H1 (cell line): ENCODE measurements at regions not wholly inside any gene's neighbourhood (a gene's known extent, or its start where the extent isn't known, plus 50 kb on each side); places are given as distances from the start of the nearest gene placed in this dataset.

Source experiments
- CTCF ChIA-PET: fragments of 300-600 bp; sonication (Branson Sonifier 250); formaldehyde crosslinking; loops from one replicate; lab custom pipeline; 2021; ENCODE audit not compliant: partially characterized antibody; lab: Charles Lee
- POLR2A ChIA-PET: fragments of 300-600 bp; sonication (Branson Sonifier 250); formaldehyde crosslinking; loops from one replicate; lab custom pipeline; 2021; ENCODE audit warnings: inconsistent platforms; ENCODE audit not compliant: partially characterized antibody; lab: Charles Lee
- DNase-seq, 2 experiments: peaks; one replicate each; pipeline versions ENCODE4 v3.0.0 to v3.0.0-alpha.2; 2010 to 2022; ENCODE audit warnings: low spot score in 2 of 2, low read depth in 1 of 2, mixed read lengths in 1 of 2
- FAIRE-seq: peaks from 2 replicates; lab custom pipeline; 2011; peaks lifted over from hg19 to GRCh38; lab: Jason Lieb, UNC
- H2AFZ ChIP-seq: 2 replicates; pipeline ENCODE4 v1.8.1; 2012; ENCODE audit warnings: low read length, inconsistent platforms
- H2AK5ac ChIP-seq: 2 replicates; pipeline ENCODE4 v1.6.1; 2013; ENCODE audit warnings: low read depth, low read length
- H2BK120ac ChIP-seq: replicated peaks from 2 replicates; pipeline ENCODE3; 2013; ENCODE audit warnings: low read depth, low read length, inconsistent platforms
- H2BK12ac ChIP-seq: 2 replicates; pipeline ENCODE4 v1.6.1; 2013; ENCODE audit warnings: low read depth, low read length
- H2BK15ac ChIP-seq: 2 replicates; pipeline ENCODE4 v1.6.1; 2013; ENCODE audit warnings: low read length
- H2BK20ac ChIP-seq: 2 replicates; pipeline ENCODE4 v1.6.1; 2013; ENCODE audit warnings: low read length
- H2BK5ac ChIP-seq: 2 replicates; pipeline ENCODE4 v1.6.1; 2013; ENCODE audit warnings: low read depth, low read length
- H3K14ac ChIP-seq: 2 replicates; pipeline ENCODE4 v1.6.1; 2013; ENCODE audit warnings: inconsistent platforms; ENCODE audit not compliant: insufficient read length
- H3K18ac ChIP-seq: 2 replicates; pipeline ENCODE4 v1.6.1; 2013; ENCODE audit warnings: low read length; ENCODE audit errors: extremely low read depth
- H3K23ac ChIP-seq: 2 replicates; pipeline ENCODE4 v1.6.1; 2013; ENCODE audit warnings: inconsistent platforms; ENCODE audit not compliant: insufficient read length
- H3K23me2 ChIP-seq: 2 replicates; pipeline ENCODE4 v1.6.1; 2013; ENCODE audit warnings: low read depth, low read length
- H3K27ac ChIP-seq: 2 replicates; pipeline ENCODE4 v1.6.1; 2011; ENCODE audit warnings: low read depth, low read length, inconsistent platforms
- H3K27me3 ChIP-seq, 4 experiments: replicated peaks in 1 of 4; 1 replicate in 1 of 4; 2 replicates in 3 of 4; pipeline versions ENCODE4 v1.6.1 to v1.8.1; 2011 to 2013; ENCODE audit warnings: low read length in 3 of 4, mild to moderate bottlenecking in 3 of 4, inconsistent platforms in 2 of 4, mixed read lengths in 2 of 4, moderate library complexity in 1 of 4; ENCODE audit not compliant: control insufficient read depth in 3 of 4, insufficient read depth in 3 of 4; ENCODE audit errors: extremely low read depth in 1 of 4
- H3K36me3 ChIP-seq, 4 experiments: 2 replicates each; pipeline versions ENCODE4 v1.6.1 to v1.8.1; 2011 to 2013; ENCODE audit warnings: mild to moderate bottlenecking in 4 of 4, low read length in 3 of 4, moderate library complexity in 2 of 4, control low read depth in 1 of 4, inconsistent platforms in 1 of 4; ENCODE audit not compliant: insufficient read depth in 4 of 4, control insufficient read depth in 2 of 4
- H3K4ac ChIP-seq: replicated peaks from 2 replicates; pipeline ENCODE3; 2013; ENCODE audit warnings: low read length, low read depth, mixed read lengths, inconsistent platforms; ENCODE audit not compliant: insufficient read length
- H3K4me1 ChIP-seq, 4 experiments: replicated peaks in 1 of 4; 1 replicate in 1 of 4; 2 replicates in 3 of 4; pipeline versions ENCODE4 v1.6.1 to v1.8.1; 2011 to 2013; ENCODE audit warnings: low read length in 3 of 4, inconsistent platforms in 2 of 4, mixed read lengths in 1 of 4; ENCODE audit not compliant: insufficient read depth in 4 of 4, control insufficient read depth in 3 of 4
- H3K4me2 ChIP-seq, 2 experiments: 2 replicates each; pipeline versions ENCODE4 v1.6.1 to v1.8.1; 2011 to 2013; ENCODE audit warnings: low read depth in 2 of 2, low read length in 2 of 2, control low read depth in 1 of 2, inconsistent platforms in 1 of 2, mild to moderate bottlenecking in 1 of 2; ENCODE audit not compliant: insufficient read depth in 1 of 2
- H3K4me3 ChIP-seq, 4 experiments: fragments of 200-600, 300-600 bp in 1 of 4; sonication (generic), shearing (Covaris generic), sonication (Bioruptor Twin) in 1 of 4; 2 replicates each; pipeline versions ENCODE4 v1.5.1 to v1.8.1; 2011 to 2016; ENCODE audit warnings: low read length in 4 of 4, low read depth in 3 of 4, control low read depth in 2 of 4, inconsistent platforms in 2 of 4, mild to moderate bottlenecking in 2 of 4, mixed read lengths in 1 of 4, moderate library complexity in 1 of 4; ENCODE audit not compliant: insufficient read depth in 2 of 4; ENCODE audit errors: extremely low read depth in 1 of 4
- H3K56ac ChIP-seq: replicated peaks from 2 replicates; pipeline ENCODE3; 2013; ENCODE audit warnings: low read depth, mild to moderate bottlenecking, mixed read lengths, low read length, inconsistent platforms; ENCODE audit not compliant: insufficient read length
- H3K79me1 ChIP-seq: 2 replicates; pipeline ENCODE4 v1.6.1; 2013; ENCODE audit warnings: low read depth, low read length, control low read depth
- H3K79me2 ChIP-seq, 2 experiments: 2 replicates each; pipeline versions ENCODE4 v1.6.1 to v1.8.1; 2012 to 2013; ENCODE audit warnings: low read length in 2 of 2, mild to moderate bottlenecking in 2 of 2, inconsistent platforms in 1 of 2; ENCODE audit not compliant: insufficient read depth in 2 of 2, control insufficient read depth in 1 of 2
- H3K9ac ChIP-seq, 4 experiments: replicated peaks in 1 of 4; 1 replicate in 1 of 4; 2 replicates in 3 of 4; pipeline versions ENCODE4 v1.6.1 to v1.8.1; 2011 to 2013; ENCODE audit warnings: low read depth in 3 of 4, low read length in 3 of 4, control low read depth in 2 of 4, mild to moderate bottlenecking in 2 of 4, moderate library complexity in 2 of 4, inconsistent platforms in 1 of 4; ENCODE audit errors: extremely low read depth in 1 of 4
- H3K9me3 ChIP-seq, 2 experiments: 2 replicates each; pipeline versions ENCODE4 v1.6.1 to v1.8.1; 2012 to 2013; ENCODE audit warnings: mild to moderate bottlenecking in 2 of 2, moderate library complexity in 2 of 2, control low read depth in 1 of 2, inconsistent platforms in 1 of 2, low read depth in 1 of 2, low read length in 1 of 2, mixed read lengths in 1 of 2; ENCODE audit not compliant: insufficient read depth in 2 of 2
- H4K20me1 ChIP-seq, 2 experiments: replicated peaks in 1 of 2; 2 replicates each; pipeline versions ENCODE3 to v1.8.1; 2011 to 2013; ENCODE audit warnings: inconsistent platforms in 2 of 2, low read length in 2 of 2, mild to moderate bottlenecking in 1 of 2; ENCODE audit not compliant: insufficient read depth in 2 of 2, control insufficient read depth in 1 of 2
- H4K5ac ChIP-seq: 2 replicates; pipeline ENCODE4 v1.6.1; 2013; ENCODE audit warnings: low read length, low read depth, mixed read lengths, inconsistent platforms; ENCODE audit not compliant: insufficient read length
- H4K8ac ChIP-seq: 2 replicates; pipeline ENCODE4 v1.8.0; 2013; ENCODE audit warnings: mild to moderate bottlenecking, moderate library complexity, low read length, inconsistent platforms; ENCODE audit not compliant: insufficient read depth; ENCODE audit errors: extremely low read depth
- H4K91ac ChIP-seq: replicated peaks from 2 replicates; pipeline ENCODE3; 2013; ENCODE audit warnings: low read length, mixed read lengths, inconsistent platforms; ENCODE audit not compliant: insufficient read length
- BCL11A ChIP-seq, 2 experiments: IDR thresholded peaks; one replicate each; pipeline ENCODE4 v1.6.1; 2011; ENCODE audit warnings: low read depth in 2 of 2, low read length in 2 of 2, mild to moderate bottlenecking in 2 of 2
- CTBP2 ChIP-seq: IDR thresholded peaks from 2 replicates; pipeline ENCODE4 v1.7.0; 2011; ENCODE audit warnings: borderline replicate concordance, mild to moderate bottlenecking, moderate library complexity, mixed read lengths, low read length; ENCODE audit not compliant: insufficient read depth, insufficient read length
- KDM4A ChIP-seq: IDR thresholded peaks from one replicate; pipeline ENCODE4 v1.7.1; 2012; ENCODE audit warnings: low read depth, mild to moderate bottlenecking, moderate library complexity, low read length, inconsistent platforms; ENCODE audit not compliant: severe bottlenecking
- RBBP5 ChIP-seq: IDR thresholded peaks from 2 replicates; pipeline ENCODE4 v1.7.1; 2012; ENCODE audit warnings: low read depth, mild to moderate bottlenecking, inconsistent platforms, low read length, moderate library complexity, borderline replicate concordance
- SAP30 ChIP-seq: fragments of 300-600 bp; sonication (generic); IDR thresholded peaks from 2 replicates; pipeline ENCODE4 v1.7.1; 2012; ENCODE audit warnings: low read length, moderate library complexity, mild to moderate bottlenecking, inconsistent platforms; ENCODE audit not compliant: insufficient read depth, insufficient replicate concordance
- WGBS, 2 experiments: shearing (Covaris generic) in 1 of 2; methylation state at CpG; one replicate each; pipeline versions ENCODE4 v1.1.6 to v1.1.7; 2013 to 2015; ENCODE audit warnings: low lambda C conversion rate in 2 of 2, mixed read lengths in 2 of 2, inconsistent platforms in 1 of 2, low coverage in 1 of 2, missing lambda C conversion rate in 1 of 2; ENCODE audit not compliant: insufficient replicate concordance in 2 of 2, insufficient coverage in 1 of 2, insufficient read length in 1 of 2; ENCODE audit errors: extremely low coverage in 1 of 2, missing lambda C conversion rate in 1 of 2; 5-methylcytosine and 5-hydroxymethylcytosine counted together
- TF ChIP-seq, protein P1 (sequence below): IDR thresholded peaks from 2 replicates; pipeline ENCODE4 v1.6.1; 2012; ENCODE audit warnings: inconsistent platforms
- TF ChIP-seq, protein P2 (sequence below): IDR thresholded peaks from 2 replicates; pipeline ENCODE4 v1.6.1; 2012; ENCODE audit warnings: inconsistent platforms

DNA sequence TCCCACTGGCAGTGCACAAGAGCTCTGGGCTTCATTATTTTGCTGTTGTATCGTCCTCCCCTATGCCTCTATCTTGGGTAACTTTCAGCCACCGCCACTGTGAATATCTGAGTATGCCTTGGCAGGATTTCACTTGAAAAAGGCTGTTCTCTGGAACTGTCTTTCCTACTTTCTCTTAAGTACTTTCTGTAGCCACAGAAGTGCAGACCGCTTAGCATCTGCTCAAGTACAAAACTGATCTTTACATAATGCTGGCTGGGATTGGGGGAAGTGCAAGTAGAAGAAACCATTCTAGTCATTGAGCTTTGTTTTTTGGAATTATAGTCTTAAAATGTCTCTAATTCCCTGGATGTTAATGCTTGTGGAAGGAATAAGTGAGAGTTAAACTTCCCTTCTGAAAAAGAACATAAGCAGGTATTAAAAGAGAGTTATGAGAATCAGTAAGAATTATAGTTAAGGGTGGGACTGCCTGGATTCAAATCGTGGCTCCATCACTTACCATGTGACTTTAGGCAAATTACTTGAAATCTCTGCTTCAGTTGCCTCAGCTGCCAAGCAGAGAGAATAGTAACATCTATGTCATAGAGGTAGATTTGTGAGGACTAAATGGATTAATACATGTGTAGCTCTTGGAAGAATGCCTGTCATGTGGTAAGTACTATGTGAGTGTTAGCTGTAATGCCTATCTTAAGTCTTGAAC, 77.5 kb downstream of the MID1IP1 start:
- Histone ChIP-seq H3K23me2 (no peaks in the 10 kb centered on the region), H2AK5ac (no peak overlapping the region), H2BK120ac (no peak overlapping the region), H3K4me1 (peaks cover 0 to 2% (median 0%) of the 10 kb centered on the region in 4 experiments; a peak in 1 of 7 replicates), H4K91ac (no peak overlapping the region), H3K18ac (no peak overlapping the region), H3K4me3 (no peak overlapping the region), H3K79me2 (no peaks in the 10 kb centered on the region), H3K27ac (no peak overlapping the region), H4K5ac (no peak overlapping the region), H3K14ac (no peak overlapping the region), H3K56ac (no peak overlapping the region), H3K4ac (no peak overlapping the region), H2BK15ac (no peak overlapping the region), H3K9ac (no peak overlapping the region), H3K27me3 (no peaks in the 10 kb centered on the region), H2BK12ac (no peak overlapping the region), H2BK20ac (no peak overlapping the region), H2AFZ (no peak overlapping the region), H2BK5ac (no peak overlapping the region), H4K20me1 (no peaks in the 10 kb centered on the region), H3K79me1 (no peaks in the 10 kb centered on the region), H3K4me2 (no peak overlapping the region), H4K8ac (no peak overlapping the region), H3K9me3 (no peaks in the 10 kb centered on the region), H3K36me3 (no peaks in the 10 kb centered on the region), H3K23ac (no peak overlapping the region)
- DNase-seq (no peak), FAIRE-seq (no peak)
- WGBS, 2 experiments, result 92% methylated on average over 2 of the region's 4 CpGs; no CpG with 5 or more reads in 1 of the 2 experiments
- CTCF ChIA-PET, result interaction anchor here (1.0 kb wide), 1 partner anchor 256 kb away, joined by 3 read pairs; no protein-coding TSS in a partner anchor
- POLR2A ChIA-PET, result no interaction called here
- TF ChIP-seq CTBP2, result no peak
- TF ChIP-seq, protein P1, sequence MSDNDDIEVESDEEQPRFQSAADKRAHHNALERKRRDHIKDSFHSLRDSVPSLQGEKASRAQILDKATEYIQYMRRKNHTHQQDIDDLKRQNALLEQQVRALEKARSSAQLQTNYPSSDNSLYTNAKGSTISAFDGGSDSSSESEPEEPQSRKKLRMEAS, result no peak
- no peak for TF ChIP-seq BCL11A (IDR thresholded peaks at IDR 0.05; ENCODE audit: low read depth in 2 of 2, low read length in 2 of 2)
- TF ChIP-seq, protein P2, sequence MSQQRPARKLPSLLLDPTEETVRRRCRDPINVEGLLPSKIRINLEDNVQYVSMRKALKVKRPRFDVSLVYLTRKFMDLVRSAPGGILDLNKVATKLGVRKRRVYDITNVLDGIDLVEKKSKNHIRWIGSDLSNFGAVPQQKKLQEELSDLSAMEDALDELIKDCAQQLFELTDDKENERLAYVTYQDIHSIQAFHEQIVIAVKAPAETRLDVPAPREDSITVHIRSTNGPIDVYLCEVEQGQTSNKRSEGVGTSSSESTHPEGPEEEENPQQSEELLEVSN, result no peak
- TF ChIP-seq SAP30, result no peak
- no peak for TF ChIP-seq RBBP5
- TF ChIP-seq KDM4A, result no peak
